Upper lobe of left lung (tissue), 4 donors: ENCODE measurements at regions not wholly inside any gene's neighbourhood (a gene's known extent, or its start where the extent isn't known, plus 50 kb on each side); places are given as distances from the start of the nearest gene placed in this dataset.

ENCODE experiments used
- EP300 ChIP-seq, 4 donors: sonication (generic); formaldehyde crosslinking; IDR thresholded peaks; one replicate each; pipeline ENCODE4 v1.5.1; 2017; ENCODE audit warnings: antibody characterized with exemption in 4 of 4, control low read depth in 2 of 4
- TF ChIP-seq, protein P1 (sequence below), 6 experiments: fragments of 450-650 bp in 4 of 6; fragments of 200-600 bp in 2 of 6; sonication (generic) in 2 of 6; IDR thresholded peaks; one replicate each; pipeline ENCODE4 v1.5.1; 2016 to 2019; ENCODE audit warnings: antibody characterized with exemption in 6 of 6

DNA sequence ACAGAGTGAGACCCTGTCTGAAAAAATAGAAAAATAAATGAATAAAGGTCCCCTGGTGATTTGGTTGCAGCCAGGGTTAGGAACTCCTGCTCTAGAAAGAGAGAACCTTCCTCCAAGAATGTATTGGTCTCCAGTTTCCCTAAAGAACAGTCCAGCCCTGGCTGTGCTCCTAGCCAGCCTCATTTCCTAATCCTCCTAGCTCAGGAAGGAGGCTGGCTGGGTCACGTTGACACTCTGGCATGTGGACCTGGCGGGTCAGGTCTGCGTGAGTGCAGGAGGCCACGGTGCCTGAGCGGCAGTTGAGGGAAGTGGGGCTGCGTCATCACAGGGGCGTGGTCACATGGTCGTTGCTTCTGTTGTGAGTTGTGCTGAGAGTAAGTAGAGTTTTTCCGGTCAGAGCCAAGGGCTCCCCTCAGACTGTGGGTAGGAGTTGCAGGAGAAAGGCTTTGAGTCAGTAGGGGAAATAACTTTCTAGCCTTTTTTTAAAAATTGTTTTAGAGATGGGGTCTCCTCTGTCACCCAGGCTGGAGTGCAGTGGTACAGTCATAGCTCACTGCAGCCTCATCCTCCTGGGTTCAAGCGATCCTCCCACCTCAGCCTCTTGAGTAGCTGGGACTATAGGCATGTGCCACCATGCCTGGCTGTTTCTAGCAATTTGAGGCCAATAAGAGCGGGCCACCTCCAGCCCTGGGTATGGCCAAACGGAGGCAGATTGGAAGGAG lies 194.0 kb upstream of the CIBAR2 start:
- TF ChIP-seq, protein P1, sequence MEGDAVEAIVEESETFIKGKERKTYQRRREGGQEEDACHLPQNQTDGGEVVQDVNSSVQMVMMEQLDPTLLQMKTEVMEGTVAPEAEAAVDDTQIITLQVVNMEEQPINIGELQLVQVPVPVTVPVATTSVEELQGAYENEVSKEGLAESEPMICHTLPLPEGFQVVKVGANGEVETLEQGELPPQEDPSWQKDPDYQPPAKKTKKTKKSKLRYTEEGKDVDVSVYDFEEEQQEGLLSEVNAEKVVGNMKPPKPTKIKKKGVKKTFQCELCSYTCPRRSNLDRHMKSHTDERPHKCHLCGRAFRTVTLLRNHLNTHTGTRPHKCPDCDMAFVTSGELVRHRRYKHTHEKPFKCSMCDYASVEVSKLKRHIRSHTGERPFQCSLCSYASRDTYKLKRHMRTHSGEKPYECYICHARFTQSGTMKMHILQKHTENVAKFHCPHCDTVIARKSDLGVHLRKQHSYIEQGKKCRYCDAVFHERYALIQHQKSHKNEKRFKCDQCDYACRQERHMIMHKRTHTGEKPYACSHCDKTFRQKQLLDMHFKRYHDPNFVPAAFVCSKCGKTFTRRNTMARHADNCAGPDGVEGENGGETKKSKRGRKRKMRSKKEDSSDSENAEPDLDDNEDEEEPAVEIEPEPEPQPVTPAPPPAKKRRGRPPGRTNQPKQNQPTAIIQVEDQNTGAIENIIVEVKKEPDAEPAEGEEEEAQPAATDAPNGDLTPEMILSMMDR (IDR thresholded peaks at IDR 0.05): peak in 1 of 6 experiments; percentile 5
- peak in 1 of 4 donors; percentile 57 for TF ChIP-seq EP300 (IDR thresholded peaks at IDR 0.05)
